Superior temporal gyrus (tissue), 1 donor: ENCODE measurements at regions not wholly inside any gene's neighbourhood (a gene's known extent, or its start where the extent isn't known, plus 50 kb on each side); places are given as distances from the start of the nearest gene placed in this dataset.
"Not testable (repeated sequence)": the region's sequence is repeated elsewhere in the genome, so short reads cannot be mapped to it uniquely, and the experiment has no call there.

Experiments
- DNase-seq: peaks from one replicate; pipeline ENCODE4 v3.0.0-alpha.2; 2016; ENCODE audit errors: extremely low spot score

DNA sequence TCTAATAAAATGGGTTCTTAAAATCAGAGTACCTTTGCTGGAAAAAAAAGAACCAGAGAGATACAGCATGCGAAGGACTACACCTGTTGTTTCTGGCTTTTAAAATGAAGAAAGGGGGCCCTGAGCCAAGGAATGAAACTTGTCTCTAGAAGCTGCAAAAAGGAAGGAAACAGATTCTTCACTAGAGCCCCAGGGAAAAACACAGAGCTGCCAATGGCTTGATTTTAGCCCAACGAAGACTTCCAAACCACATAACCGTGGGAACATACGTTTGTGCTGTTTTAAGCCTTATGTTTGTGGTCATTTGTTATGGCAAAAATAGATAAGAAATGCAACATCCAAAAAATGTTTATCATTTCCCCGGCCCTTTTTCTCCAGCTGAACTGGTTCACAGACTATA is 780.0 kb downstream of the SORCS1 start:
- no peak for DNase-seq

DNA sequence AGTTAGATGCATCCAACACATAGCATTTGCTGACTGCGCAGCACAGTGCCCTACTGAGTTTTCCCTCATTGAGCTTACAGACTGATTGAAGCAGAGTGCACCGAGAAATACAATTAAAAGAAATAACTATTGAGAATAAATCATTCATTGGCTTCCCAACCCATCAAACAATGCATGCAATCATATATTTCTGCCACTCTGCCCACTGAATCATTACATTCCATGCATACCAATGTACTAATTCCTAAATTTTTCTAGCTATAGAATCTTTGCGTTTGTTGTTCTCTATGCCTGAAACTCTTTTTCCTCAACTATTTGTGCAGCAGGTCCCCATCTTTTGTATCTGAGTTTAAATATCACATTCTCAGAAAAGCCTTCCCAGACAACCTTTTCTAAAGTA is 783.8 kb downstream of the SORCS1 start:
- DNase-seq = no peak

DNA sequence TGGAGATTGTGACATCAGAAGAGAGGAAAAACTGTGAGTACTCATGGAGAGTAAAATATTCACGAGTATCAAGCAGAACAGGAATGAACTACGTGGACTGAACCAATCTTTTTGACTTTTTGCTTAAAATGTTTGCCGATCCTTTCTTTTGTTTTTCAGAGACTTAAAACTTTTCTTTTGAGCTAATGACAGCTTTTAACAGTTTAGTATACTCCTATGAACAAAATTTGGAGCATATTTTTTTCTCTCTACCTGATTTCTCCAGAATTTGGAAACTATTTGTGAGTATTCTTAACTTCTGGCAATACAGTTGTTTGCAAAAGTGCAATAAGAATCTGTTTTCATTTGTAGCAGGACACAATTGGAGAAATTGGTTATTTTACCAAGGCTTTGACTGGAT is 786.3 kb downstream of the SORCS1 start:
- DNase-seq = no peak

DNA sequence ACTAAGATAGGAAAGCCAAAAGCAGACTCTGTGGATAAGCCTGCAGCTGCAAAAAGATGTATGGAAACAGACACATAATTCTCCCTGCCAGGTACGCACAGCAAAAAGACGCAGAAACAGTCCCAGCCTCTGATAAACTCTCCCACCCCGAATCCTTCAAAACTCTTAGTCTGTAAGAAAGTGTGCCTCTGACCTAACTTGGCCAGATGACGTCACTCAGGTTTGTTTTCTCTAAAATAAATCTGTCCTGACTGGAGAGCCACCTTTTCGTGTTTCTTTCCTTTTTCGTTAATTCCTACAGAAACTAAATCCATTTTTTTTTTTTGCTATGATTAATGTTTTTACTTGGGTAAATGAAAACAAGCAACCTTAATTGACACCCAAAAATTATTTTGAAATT is 793.8 kb downstream of the SORCS1 start:
- DNase-seq = no peak

DNA sequence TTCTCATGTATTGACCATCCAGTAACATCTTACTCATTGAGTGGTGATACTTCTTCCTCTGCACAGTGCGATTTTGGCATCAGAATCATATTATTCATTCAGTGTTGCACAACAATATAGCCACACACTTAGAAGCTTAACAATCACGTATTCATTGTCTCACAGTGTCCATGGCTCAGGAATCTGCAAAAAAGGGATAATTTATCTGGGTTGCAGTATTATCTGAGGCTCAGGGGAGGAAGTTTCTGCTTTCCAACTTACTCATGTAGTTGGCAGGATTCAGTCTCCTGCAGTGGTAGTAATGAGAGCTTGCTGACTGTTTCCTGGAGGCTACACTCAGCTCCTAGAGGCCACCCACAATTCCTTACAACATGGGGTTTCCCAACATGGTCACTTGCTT is 803.6 kb downstream of the SORCS1 start:
- DNase-seq = peak; percentile 47

DNA sequence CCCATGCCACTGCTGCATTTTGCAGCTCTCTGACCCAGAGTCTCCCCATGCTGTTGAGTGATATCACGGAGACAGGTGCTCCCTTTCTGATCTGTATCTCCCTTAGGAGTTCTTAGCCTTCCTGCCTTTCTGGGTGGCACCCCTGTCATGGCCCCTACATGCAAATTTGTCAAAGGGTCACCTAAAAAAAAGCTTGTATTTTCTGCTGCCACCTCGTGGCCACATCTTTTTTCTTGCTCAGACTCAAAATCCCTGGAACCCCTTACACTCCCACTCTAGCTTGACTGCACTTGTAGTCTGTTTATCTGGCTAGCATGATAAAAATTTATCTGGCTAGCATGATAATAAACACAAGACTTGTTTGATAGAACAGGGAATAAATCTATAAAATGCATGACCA is 809.1 kb downstream of the SORCS1 start:
- no peak for DNase-seq

DNA sequence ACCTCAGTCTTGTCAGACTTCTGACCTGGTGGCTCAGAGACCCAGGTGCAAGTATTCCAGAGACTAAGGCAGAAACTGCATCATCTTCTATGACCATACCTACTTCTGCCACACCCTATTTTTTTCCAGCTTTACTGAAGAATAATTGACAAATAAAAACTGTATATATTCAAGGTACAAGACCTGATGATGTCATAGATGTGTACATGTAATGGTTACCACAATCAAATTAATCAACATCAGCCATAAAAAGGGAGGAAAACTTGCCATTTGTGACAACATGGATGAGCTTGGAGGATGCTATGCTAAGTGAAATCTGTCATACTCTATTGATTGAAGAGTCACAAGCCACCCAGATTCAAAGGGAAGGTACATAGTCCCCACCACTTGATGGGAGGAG is 815.6 kb downstream of the SORCS1 start:
- DNase-seq = no peak

DNA sequence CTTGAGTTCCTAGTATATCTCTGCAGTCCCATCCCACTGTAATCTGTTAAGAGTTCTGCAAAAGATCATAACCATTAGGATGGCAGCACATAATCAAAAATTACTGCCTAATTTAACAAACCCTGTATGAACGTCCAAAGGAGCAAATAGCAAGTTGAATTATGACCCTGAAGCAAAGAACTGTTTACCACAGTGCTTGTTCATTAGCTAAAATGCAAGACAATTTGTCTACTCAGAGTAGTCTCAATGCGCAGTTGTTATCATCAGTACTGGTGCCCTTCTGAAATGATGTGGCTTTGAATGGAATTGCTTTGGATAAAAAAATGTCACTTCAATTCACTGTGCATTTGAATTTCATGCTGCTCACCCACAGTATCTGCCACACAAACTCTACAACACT is 817.0 kb downstream of the SORCS1 start:
- DNase-seq = no peak

DNA sequence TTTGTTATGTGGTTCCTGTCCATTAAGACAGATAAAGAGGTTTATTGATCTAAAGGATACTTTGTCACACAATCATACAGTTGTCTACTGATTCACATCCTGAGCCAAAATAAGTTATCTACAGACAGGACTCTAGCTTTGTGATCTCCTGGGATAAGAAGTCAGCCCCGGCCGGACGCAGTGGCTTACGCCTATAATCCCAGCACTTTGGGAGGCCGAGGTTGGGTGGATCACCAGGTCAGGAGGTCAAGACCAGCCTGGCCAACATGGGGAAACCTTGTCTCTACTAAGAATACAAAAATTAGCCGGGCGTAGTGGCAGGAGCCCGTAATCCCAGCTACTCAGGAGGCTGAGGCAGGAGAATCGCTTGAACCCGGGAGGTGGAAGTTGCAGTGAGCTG is 821.0 kb downstream of the SORCS1 start:
- DNase-seq = not testable (repeated sequence)

DNA sequence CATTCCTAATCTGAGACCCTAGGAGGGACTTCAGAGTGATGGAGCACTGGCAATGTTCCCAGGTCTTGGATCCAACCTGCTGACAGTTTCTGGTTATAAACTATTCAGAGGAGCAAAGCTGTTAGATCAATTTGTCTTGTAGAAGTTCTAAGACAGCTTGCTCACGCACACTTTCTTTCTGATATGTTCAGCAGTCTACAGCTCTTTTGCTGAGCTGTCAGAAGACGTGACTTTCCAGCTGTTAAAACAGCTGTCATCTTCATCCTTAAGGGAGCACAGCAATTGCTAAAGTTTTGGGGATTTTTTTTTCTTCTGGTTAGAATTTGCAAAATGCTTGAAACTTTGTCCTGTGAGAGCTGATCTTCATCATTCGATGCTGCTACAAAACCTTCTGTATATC is 823.1 kb downstream of the SORCS1 start:
- no peak for DNase-seq

DNA sequence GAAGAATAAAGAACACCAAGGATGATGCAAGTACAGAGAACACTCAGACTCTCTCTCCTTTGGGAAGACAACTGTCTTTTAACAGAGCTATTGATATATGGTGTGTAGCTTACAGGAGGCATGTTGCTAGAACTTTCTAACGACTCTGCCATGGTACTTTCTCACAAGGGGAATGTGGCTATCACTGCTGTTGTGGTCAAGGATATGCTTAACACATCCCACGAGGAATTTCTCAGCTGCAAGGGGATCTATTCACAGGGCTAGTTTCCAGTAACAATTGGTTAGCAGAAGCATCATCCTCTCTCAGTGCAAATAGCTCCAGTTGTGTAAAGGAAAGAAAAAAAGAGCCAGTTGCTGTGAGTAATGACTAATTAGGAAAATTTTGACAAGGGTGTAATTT is 826.0 kb downstream of the SORCS1 start:
- no peak for DNase-seq

DNA sequence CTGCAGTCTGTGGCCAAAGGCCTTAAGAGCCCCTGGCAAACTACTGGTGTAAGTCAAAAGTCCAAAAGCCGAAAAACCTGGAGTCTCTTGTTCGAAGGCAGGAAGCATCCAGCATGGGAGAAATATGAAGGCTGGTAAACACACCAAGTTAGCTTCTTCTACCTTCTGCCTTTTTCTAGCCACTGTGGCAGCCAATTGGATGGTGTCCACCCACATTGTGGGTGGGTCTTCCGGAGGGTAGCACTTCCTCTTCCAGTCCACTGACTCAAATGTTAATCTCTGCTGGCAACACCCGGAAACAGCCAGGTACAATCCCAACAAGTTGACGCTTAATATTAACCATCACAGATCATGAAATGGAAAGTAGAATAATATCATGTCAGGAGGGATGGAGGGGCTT is 827.6 kb downstream of the SORCS1 start:
- no peak for DNase-seq

DNA sequence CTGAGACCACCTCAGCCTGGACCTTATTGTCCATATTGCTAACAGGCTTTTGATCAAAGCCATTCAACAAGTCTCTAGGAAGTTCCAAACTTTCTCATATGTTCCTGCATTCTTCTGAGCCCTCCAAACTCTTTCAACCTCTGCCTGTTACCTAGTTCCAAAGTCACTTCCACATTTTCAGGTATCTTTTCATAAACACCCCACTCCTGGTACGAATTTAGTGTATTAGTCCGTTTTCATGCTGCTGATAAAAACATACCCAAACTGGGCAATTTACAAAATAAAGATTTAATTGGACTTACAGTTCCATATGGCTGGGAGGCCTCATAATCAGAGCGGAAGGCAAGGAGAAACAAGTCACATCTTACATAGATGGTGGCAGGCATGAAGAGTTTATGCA is 836.8 kb downstream of the SORCS1 start:
- DNase-seq = no peak

DNA sequence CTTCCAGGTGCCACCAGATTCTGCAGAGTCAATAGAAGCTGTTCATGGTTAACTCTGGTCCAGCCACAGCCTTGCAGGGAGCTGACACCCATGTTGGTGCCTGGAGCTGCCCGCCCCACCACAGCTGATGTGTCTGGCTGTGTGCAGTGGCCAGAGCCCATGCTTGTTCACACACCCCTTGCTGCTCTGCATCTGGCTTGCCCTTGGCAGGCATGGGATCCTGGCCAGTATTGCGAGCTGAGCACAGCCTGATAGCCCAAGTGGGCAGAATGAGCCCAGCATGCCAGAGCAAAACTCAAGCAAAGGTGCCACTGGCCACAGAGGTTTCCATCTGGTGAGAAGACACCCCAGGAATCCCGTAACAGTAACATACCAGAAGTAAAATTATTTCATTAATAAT is 843.6 kb downstream of the SORCS1 start:
- DNase-seq = no peak

DNA sequence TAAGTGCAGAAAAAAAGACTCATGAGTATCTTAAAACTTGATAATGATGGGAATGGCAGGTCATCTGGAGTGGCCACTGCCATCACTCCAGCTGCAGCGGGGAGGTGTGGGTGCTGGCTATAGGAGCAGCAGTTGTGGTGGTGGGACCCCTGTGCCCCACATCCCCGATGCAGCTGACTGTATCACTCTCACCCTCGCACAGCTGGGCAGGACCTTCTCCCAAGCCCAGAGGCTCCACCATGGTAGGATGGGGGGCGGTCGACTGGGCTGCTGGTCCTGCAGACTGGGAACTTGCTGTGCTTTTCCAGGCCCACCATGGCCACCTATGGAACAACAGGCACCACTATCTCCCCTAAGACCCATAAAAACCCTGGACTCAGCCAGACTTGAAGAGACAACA is 844.4 kb downstream of the SORCS1 start:
- no peak for DNase-seq

DNA sequence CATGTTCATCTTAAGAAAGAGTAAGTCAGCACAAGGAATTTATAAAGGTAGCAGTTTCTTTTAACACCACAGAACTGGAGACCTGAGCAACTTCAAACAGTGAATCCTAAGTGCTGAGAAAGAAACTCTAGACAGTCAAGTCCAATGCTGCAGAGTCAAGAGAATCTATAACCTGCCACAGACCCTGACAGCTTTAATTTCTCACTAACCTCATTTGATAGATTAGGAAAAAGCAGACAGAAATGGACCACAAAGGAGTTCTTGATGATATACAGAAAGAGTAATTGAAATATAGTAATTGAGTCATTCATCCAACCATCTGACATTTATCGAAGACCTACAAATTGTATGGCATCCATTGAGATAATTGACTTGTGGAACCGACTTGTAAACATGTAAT is 847.0 kb downstream of the SORCS1 start:
- DNase-seq = no peak

DNA sequence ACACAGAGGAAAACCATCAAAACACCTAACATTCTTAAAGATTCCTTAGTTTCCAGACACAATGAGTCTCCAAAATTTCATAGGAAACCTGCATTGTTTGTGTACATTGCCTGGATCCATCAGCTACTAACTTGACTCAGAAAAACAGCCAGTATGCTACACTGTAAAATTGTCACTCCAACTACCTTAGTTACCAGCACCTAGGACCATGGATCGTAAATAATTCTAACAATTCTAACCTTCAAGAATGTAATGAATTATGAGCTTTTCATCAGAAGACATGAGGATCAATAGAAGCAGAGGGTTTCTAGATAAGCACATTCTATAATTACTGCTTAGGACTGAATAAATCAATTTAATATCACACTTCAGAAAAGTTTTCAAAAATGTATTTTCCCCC is 851.5 kb downstream of the SORCS1 start:
- DNase-seq = no peak

DNA sequence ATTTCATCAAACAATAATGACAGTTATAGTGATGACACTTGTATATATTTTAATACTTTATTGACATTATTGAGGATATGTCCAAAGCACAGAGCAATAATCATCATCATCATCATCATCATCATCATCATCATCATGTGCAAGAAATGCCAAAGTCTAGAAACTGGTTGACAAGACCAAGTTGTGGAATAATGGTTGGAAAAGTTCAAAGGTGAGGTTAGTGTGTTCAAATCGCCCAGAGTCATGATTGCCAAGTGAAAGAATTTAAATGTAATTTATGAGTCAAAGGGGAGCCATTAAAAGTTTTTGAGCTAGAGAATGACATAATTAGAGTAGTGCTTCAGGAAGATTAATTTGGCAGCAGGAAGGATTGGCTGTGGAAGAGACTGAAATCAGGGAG is 852.4 kb downstream of the SORCS1 start:
- DNase-seq = no peak

DNA sequence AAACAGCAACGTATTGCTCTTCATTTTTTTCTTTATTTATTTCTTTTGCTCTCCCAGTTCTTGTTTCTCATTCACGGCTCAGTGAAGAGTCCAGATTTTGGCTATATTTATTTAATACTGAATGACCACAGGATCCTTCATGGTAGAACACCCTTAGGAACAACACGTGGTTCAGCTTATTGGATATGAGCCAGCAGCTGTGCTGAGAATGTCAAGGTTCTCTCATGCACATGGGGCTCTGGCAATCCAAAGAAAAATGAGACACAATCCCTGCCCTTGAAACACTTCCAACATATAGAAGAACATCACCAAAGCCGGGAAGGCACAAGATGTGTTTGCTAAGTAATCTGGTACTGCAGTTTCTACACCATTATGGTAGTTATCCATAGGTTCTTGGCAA is 852.9 kb downstream of the SORCS1 start:
- no peak for DNase-seq

DNA sequence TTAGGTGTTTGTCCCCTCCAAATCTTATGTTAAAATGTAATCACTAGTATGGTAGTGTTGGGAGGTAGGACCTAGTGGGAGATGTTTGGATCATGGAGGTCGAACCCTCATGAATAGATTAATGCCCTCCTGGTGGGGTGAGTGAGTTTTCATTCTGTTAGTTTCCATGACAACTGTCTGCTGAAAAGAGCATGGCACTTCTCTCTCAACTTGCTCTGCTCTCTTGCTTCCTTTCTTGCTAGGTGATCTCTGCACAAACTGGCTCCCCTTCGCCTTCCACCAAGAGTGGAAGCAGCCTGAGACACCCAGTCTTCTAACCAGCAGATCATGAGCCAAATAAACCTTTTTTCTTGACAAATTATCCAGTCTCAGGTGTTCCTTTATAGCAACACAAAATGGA is 853.9 kb downstream of the SORCS1 start:
- no peak for DNase-seq

DNA sequence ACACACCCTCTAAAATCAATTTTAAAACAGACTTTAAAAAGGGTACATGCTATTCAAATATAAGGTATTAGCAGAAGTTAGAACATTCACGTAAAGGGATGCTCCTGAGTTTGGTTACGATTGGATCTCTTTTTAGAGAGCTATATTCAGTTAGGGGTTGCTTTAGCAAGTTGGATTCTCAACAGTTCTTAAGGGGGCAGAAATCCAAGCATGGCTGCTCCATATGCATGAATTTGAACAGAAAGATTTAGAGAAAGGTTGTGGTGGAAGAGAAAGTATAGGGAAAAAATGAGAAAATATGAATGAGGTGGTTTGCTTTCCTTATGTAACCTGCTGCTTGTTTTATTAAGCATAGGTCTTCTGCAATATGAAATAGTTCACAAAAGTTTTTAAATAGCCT is 855.1 kb downstream of the SORCS1 start:
- no peak for DNase-seq

DNA sequence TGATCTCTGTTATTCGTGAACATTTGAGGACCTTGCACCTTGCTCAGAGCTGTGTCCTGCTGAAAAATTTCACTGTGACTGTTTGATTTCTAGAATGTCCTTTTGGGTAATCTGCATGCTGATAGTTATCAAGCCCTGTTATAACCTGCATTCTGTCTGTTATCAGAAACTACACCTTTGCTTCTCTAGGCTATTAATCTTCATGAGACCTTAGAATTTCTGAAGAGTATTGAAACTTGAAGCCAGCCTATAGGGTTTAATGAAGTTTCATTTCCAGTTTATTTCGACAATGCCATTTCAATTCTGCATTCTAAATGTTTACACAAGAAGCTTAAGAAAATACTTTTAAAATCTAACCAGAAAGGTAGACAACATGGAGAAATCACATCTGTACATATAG is 856.2 kb downstream of the SORCS1 start:
- DNase-seq = no peak

DNA sequence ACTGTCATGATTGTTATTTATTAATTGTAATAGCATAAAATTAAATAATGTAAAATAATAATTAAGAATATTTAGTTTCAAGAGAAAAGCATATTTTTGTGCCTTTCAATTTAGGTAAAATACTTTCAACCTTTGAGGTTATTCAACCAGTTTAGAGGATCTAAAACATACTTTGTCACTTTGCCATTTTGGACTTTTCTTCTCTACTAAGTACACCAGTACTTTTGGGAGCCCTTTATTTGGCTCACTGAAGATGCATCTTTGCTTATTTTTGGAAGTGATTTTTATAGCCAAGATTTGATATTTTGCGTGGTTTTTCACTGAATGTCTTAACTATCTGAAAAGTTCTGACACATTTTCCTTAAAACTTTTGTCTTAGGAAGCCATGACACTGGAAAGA is 860.5 kb downstream of the SORCS1 start:
- no peak for DNase-seq

DNA sequence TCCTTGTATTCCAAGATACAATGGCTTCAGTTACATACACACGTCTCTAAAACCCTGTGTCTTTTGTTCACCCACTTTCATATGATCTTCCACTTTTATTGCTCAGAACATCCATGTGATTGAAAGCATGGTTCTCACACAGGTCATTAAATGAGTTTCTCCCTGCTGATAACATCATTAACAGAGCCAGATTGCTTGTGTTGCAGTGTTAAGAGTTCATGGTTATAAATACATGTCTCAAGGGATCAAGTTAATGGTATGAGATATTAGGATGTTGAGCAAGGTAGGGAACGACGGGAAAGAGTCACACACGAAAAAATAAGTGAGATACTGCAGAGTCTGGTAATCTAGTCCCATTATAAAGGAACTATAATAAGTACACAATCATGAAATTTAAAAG is 861.5 kb downstream of the SORCS1 start:
- no peak for DNase-seq

DNA sequence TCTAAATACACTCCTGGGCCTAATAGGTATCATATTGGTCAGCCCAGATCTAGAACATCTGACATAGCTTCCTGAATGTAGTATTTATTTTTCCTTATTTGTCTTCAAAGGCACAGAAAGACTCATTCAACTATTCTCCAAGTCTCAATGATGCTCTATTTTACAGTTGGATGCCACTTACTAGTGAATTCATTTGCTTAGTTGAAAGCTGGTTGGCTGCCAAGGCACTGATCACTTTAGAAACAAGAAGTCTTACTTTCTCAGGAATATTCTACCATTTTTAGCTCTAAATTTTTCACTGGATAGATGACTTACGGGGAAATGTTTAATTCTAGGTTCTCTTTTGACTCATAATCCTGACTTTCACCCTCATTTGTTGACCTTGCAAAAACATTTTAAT is 863.4 kb downstream of the SORCS1 start:
- peak; percentile 21 for DNase-seq
